HCT116 (cell line): ENCODE measurements at regions not wholly inside any gene's neighbourhood (a gene's known extent, or its start where the extent isn't known, plus 50 kb on each side); places are given as distances from the start of the nearest gene placed in this dataset.

ENCODE experiments used
- ATAC-seq: fragments of 200-7000 bp; cut with Tn5 transposase; 2 replicates; pipeline ENCODE4 v1.9.1; 2020; ENCODE audit warnings: mild to moderate bottlenecking, moderate library complexity
- BruUV-seq: library from RNA; stranded (reverse); fragments of 400-500 nt; replicated peaks from 2 replicates; lab custom pipeline; 2021; lab: Mats Ljungman, UMichigan
- CTCF ChIA-PET: fragments of 300-600 bp; sonication (Branson Sonifier 250); formaldehyde crosslinking; loops from one replicate; lab custom pipeline; 2021; ENCODE audit warnings: antibody characterized with exemption; lab: Charles Lee
- POLR2A ChIA-PET: fragments of 300-600, 350-600 bp; sonication (Branson Sonifier 250); formaldehyde crosslinking; loops from one replicate; lab custom pipeline; 2021; ENCODE audit warnings: antibody characterized with exemption; lab: Charles Lee
- RAD21 ChIA-PET, 2 experiments: fragments of 300-600 bp; sonication (Branson Sonifier 250); formaldehyde crosslinking; loops; one replicate each; lab custom pipeline; 2023; ENCODE audit warnings: low total read pairs in 2 of 2; ENCODE audit not compliant: uncharacterized antibody in 2 of 2, unreplicated experiment in 2 of 2, low non-redundant PET in 1 of 2; lab: Charles Lee
- DNase-seq: peaks from one replicate; pipeline ENCODE4 v3.0.0-alpha.2; 2010; ENCODE audit warnings: low read depth, low spot score
- H2AFZ ChIP-seq: fragments of 200-600 bp; shearing (Covaris generic), sonication (generic); 2 replicates; pipeline ENCODE4 v1.6.1; 2017; ENCODE audit warnings: low read depth, mixed run types, mixed read lengths, antibody characterized with exemption, low read length; ENCODE audit not compliant: poor library complexity, severe bottlenecking
- H3K27ac ChIP-seq: 2 replicates; pipeline ENCODE4 v1.5.1; 2012; ENCODE audit warnings: low read depth, low read length
- H3K27me3 ChIP-seq: fragments of 200-600 bp; sonication (generic); 2 replicates; pipeline ENCODE4 v1.6.1; 2016; ENCODE audit warnings: mixed run types, low read length, mixed read lengths; ENCODE audit not compliant: insufficient read depth
- H3K36me3 ChIP-seq, 2 experiments: fragments of 200-500 bp in 1 of 2; fragments of 200-600 bp in 1 of 2; sonication (Bioruptor generic) in 1 of 2; sonication (generic) in 1 of 2; 2 replicates each; pipeline versions ENCODE4 v1.5.1 to v1.6.1; 2014 to 2016; ENCODE audit warnings: low read length in 2 of 2, inconsistent platforms in 1 of 2, mixed read lengths in 1 of 2, mixed run types in 1 of 2; ENCODE audit not compliant: insufficient read depth in 2 of 2, control insufficient read depth in 1 of 2
- H3K4me1 ChIP-seq, 2 experiments: fragments of 200-600 bp in 1 of 2; sonication (generic) in 1 of 2; 2 replicates each; pipeline versions ENCODE4 v1.5.1 to v1.6.1; 2012 to 2017; ENCODE audit warnings: low read length in 2 of 2, inconsistent platforms in 1 of 2, mild to moderate bottlenecking in 1 of 2, mixed read lengths in 1 of 2, mixed run types in 1 of 2, moderate library complexity in 1 of 2; ENCODE audit not compliant: insufficient read depth in 2 of 2, control insufficient read depth in 1 of 2
- H3K4me2 ChIP-seq: fragments of 200-600 bp; sonication (generic); 2 replicates; pipeline ENCODE4 v1.6.1; 2017; ENCODE audit warnings: mixed run types, low read length, mixed read lengths
- H3K4me3 ChIP-seq, 2 experiments: fragments of 200-600 bp in 1 of 2; sonication (generic) in 1 of 2; replicated peaks in 1 of 2; 2 replicates each; pipeline ENCODE4 v1.5.1; 2011 to 2016; ENCODE audit warnings: low read length in 2 of 2, control low read depth in 1 of 2, low read depth in 1 of 2, mild to moderate bottlenecking in 1 of 2, mixed read lengths in 1 of 2, mixed run types in 1 of 2
- H3K79me2 ChIP-seq: fragments of 200-600 bp; sonication (generic); 2 replicates; pipeline ENCODE4 v1.6.1; 2017; ENCODE audit warnings: mild to moderate bottlenecking, mixed run types, low read length, moderate library complexity, mixed read lengths; ENCODE audit not compliant: insufficient read depth
- H3K9ac ChIP-seq: fragments of 200-600 bp; sonication (generic); 2 replicates; pipeline ENCODE4 v1.6.1; 2016; ENCODE audit warnings: low read length, mixed read lengths
- H3K9me2 ChIP-seq: fragments of 200-600 bp; sonication (generic), shearing (Covaris generic); 2 replicates; pipeline ENCODE4 v1.6.1; 2017; ENCODE audit warnings: mixed run types, mild to moderate bottlenecking, moderate library complexity; ENCODE audit not compliant: insufficient read depth
- H3K9me3 ChIP-seq, 2 experiments: fragments of 200-500 bp in 1 of 2; fragments of 200-600 bp in 1 of 2; sonication (Bioruptor generic) in 1 of 2; sonication (generic) in 1 of 2; 2 replicates each; pipeline ENCODE4 v1.6.1; 2014 to 2017; ENCODE audit warnings: low read length in 2 of 2, mixed read lengths in 2 of 2, inconsistent platforms in 1 of 2, low read depth in 1 of 2, mild to moderate bottlenecking in 1 of 2, mixed run types in 1 of 2, moderate library complexity in 1 of 2; ENCODE audit not compliant: control insufficient read depth in 1 of 2, insufficient read depth in 1 of 2
- H4K20me1 ChIP-seq: fragments of 200-600 bp; sonication (generic), shearing (Covaris generic); 2 replicates; pipeline ENCODE4 v1.6.1; 2017; ENCODE audit warnings: mixed run types, mild to moderate bottlenecking, moderate library complexity; ENCODE audit not compliant: insufficient read depth
- CBX3 ChIP-seq: IDR thresholded peaks from 2 replicates; pipeline ENCODE4 v1.6.1; 2012; ENCODE audit warnings: low read depth
- CEBPB ChIP-seq: IDR thresholded peaks from 2 replicates; pipeline ENCODE4 v1.6.1; 2012; ENCODE audit warnings: low read depth
- ELF1 ChIP-seq: IDR thresholded peaks from 2 replicates; pipeline ENCODE4 v1.6.1; 2012; ENCODE audit warnings: low read depth, borderline replicate concordance
- EZH2phosphoT487 ChIP-seq: fragments of 200-600 bp; IDR thresholded peaks from 2 replicates; pipeline ENCODE4 v1.6.1; 2018; ENCODE audit warnings: antibody characterized with exemption, borderline replicate concordance
- FOSL1 ChIP-seq: IDR thresholded peaks from 2 replicates; pipeline ENCODE4 v1.6.1; 2012; ENCODE audit warnings: low read depth
- JUND ChIP-seq: IDR thresholded peaks from 2 replicates; pipeline ENCODE4 v1.6.1; 2012
- POLR2A ChIP-seq: IDR thresholded peaks from 2 replicates; pipeline ENCODE4 v1.7.0; 2011; ENCODE audit warnings: borderline replicate concordance; ENCODE audit not compliant: insufficient read depth, insufficient read length; ENCODE audit errors: extremely low read depth
- POLR2AphosphoS5 ChIP-seq: IDR thresholded peaks from 2 replicates; pipeline ENCODE4 v1.6.1; 2011; ENCODE audit warnings: mild to moderate bottlenecking, low read depth, low read length, moderate library complexity
- RAD21 ChIP-seq: IDR thresholded peaks from 2 replicates; pipeline ENCODE4 v1.6.1; 2012; ENCODE audit warnings: low read depth, mild to moderate bottlenecking
- SIN3A ChIP-seq: IDR thresholded peaks from 2 replicates; pipeline ENCODE4 v1.6.1; 2012; ENCODE audit warnings: low read depth
- SP1 ChIP-seq: IDR thresholded peaks from 2 replicates; pipeline ENCODE4 v1.6.1; 2012; ENCODE audit warnings: low read depth
- SRF ChIP-seq: IDR thresholded peaks from 2 replicates; pipeline ENCODE4 v1.6.1; 2012; ENCODE audit warnings: low read depth
- TCF7L2 ChIP-seq: IDR thresholded peaks from 2 replicates; pipeline ENCODE4 v1.7.0; 2011; ENCODE audit warnings: borderline replicate concordance, inconsistent platforms; ENCODE audit not compliant: insufficient read depth, insufficient read length; ENCODE audit errors: extremely low read depth
- YY1 ChIP-seq: IDR thresholded peaks from 2 replicates; pipeline ENCODE4 v1.6.1; 2011; ENCODE audit warnings: low read length, low read depth, moderate library complexity, mild to moderate bottlenecking; ENCODE audit not compliant: insufficient replicate concordance; ENCODE audit errors: extremely low read depth
- ZNF274 ChIP-seq: fragments of 200-500 bp; sonication (Bioruptor generic); IDR thresholded peaks from 2 replicates; pipeline ENCODE4 v1.6.1; 2014; ENCODE audit warnings: mild to moderate bottlenecking, low read depth, low read length, inconsistent platforms
- intact Hi-C: fragments of 100-400 bp; cut with micrococcal nuclease; formaldehyde crosslinking; loops from 2 replicates; pipeline ENCODE4 v1.10.0; 2022
- TF ChIP-seq, protein P1 (sequence below): IDR thresholded peaks from 2 replicates; pipeline ENCODE4 v1.6.1; 2011; ENCODE audit warnings: mild to moderate bottlenecking, low read length, moderate library complexity; ENCODE audit not compliant: insufficient replicate concordance; ENCODE audit errors: extremely low read depth
- TF ChIP-seq, protein P2 (sequence below), 3 experiments: fragments of 200-600 bp in 1 of 3; sonication (generic) in 1 of 3; IDR thresholded peaks in 2 of 3; conservative IDR thresholded peaks in 1 of 3; 2 replicates each; pipeline ENCODE4 v1.5.1; 2012 to 2017; ENCODE audit warnings: low read depth in 2 of 3, low read length in 2 of 3, antibody characterized with exemption in 1 of 3, borderline replicate concordance in 1 of 3, control low read depth in 1 of 3, mild to moderate bottlenecking in 1 of 3, mixed read lengths in 1 of 3, mixed run types in 1 of 3, moderate library complexity in 1 of 3; ENCODE audit not compliant: insufficient read depth in 1 of 3
- TF ChIP-seq, protein P3 (sequence below): IDR thresholded peaks from 2 replicates; pipeline ENCODE4 v1.6.1; 2012
- TF ChIP-seq, protein P4 (sequence below): IDR thresholded peaks from 2 replicates; pipeline ENCODE4 v1.6.1; 2012
- TF ChIP-seq, protein P5 (sequence below): IDR thresholded peaks from 2 replicates; pipeline ENCODE4 v1.6.1; 2012; ENCODE audit warnings: low read depth

DNA sequence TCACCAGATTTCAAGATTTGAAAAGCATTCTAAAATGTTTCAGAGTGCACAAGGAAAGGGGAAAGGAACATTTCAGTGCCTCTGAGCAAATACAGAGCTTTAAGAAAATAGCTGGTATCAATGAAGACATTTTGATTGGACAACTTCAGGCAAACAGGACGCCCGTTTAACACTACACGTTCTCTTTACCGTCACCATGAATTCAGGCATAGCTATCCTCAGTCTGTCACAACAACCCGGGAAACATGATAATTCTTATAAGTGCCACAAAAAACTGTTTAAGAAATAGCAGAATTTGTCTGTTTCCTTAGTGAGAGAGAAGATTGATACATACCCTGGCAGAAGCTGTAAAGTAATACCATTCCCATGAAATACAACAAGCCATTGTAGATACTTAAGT is 392.4 kb upstream of the PDE4D start:
- POLR2A ChIA-PET: no interaction called here
- no peak overlapping the region for H3K9ac ChIP-seq
- no peak for DNase-seq
- TF ChIP-seq YY1 (no peak), POLR2A (no peak), FOSL1 (no peak), JUND (no peak), POLR2AphosphoS5 (no peak), CBX3 (no peak), SRF (no peak), ZNF274 (no peak), RAD21 (no peak), CEBPB (no peak), TCF7L2 (no peak), SP1 (no peak), SIN3A (no peak), EZH2phosphoT487 (no peak), ELF1 (no peak)
- TF ChIP-seq, protein P1, sequence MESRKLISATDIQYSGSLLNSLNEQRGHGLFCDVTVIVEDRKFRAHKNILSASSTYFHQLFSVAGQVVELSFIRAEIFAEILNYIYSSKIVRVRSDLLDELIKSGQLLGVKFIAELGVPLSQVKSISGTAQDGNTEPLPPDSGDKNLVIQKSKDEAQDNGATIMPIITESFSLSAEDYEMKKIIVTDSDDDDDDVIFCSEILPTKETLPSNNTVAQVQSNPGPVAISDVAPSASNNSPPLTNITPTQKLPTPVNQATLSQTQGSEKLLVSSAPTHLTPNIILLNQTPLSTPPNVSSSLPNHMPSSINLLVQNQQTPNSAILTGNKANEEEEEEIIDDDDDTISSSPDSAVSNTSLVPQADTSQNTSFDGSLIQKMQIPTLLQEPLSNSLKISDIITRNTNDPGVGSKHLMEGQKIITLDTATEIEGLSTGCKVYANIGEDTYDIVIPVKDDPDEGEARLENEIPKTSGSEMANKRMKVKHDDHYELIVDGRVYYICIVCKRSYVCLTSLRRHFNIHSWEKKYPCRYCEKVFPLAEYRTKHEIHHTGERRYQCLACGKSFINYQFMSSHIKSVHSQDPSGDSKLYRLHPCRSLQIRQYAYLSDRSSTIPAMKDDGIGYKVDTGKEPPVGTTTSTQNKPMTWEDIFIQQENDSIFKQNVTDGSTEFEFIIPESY: no peak
- TF ChIP-seq, protein P2, sequence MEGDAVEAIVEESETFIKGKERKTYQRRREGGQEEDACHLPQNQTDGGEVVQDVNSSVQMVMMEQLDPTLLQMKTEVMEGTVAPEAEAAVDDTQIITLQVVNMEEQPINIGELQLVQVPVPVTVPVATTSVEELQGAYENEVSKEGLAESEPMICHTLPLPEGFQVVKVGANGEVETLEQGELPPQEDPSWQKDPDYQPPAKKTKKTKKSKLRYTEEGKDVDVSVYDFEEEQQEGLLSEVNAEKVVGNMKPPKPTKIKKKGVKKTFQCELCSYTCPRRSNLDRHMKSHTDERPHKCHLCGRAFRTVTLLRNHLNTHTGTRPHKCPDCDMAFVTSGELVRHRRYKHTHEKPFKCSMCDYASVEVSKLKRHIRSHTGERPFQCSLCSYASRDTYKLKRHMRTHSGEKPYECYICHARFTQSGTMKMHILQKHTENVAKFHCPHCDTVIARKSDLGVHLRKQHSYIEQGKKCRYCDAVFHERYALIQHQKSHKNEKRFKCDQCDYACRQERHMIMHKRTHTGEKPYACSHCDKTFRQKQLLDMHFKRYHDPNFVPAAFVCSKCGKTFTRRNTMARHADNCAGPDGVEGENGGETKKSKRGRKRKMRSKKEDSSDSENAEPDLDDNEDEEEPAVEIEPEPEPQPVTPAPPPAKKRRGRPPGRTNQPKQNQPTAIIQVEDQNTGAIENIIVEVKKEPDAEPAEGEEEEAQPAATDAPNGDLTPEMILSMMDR (IDR thresholded peaks at IDR 0.05 in 2 of 3, conservative IDR thresholded peaks at IDR 0.05 in 1 of 3; ENCODE audit: borderline replicate concordance in 1 of 3, insufficient read depth in 1 of 3, low read depth in 2 of 3, low read length in 2 of 3): no peak
- TF ChIP-seq, protein P3, sequence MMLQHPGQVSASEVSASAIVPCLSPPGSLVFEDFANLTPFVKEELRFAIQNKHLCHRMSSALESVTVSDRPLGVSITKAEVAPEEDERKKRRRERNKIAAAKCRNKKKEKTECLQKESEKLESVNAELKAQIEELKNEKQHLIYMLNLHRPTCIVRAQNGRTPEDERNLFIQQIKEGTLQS: no peak
- TF ChIP-seq, protein P4, sequence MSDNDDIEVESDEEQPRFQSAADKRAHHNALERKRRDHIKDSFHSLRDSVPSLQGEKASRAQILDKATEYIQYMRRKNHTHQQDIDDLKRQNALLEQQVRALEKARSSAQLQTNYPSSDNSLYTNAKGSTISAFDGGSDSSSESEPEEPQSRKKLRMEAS: no peak
- TF ChIP-seq, protein P5, sequence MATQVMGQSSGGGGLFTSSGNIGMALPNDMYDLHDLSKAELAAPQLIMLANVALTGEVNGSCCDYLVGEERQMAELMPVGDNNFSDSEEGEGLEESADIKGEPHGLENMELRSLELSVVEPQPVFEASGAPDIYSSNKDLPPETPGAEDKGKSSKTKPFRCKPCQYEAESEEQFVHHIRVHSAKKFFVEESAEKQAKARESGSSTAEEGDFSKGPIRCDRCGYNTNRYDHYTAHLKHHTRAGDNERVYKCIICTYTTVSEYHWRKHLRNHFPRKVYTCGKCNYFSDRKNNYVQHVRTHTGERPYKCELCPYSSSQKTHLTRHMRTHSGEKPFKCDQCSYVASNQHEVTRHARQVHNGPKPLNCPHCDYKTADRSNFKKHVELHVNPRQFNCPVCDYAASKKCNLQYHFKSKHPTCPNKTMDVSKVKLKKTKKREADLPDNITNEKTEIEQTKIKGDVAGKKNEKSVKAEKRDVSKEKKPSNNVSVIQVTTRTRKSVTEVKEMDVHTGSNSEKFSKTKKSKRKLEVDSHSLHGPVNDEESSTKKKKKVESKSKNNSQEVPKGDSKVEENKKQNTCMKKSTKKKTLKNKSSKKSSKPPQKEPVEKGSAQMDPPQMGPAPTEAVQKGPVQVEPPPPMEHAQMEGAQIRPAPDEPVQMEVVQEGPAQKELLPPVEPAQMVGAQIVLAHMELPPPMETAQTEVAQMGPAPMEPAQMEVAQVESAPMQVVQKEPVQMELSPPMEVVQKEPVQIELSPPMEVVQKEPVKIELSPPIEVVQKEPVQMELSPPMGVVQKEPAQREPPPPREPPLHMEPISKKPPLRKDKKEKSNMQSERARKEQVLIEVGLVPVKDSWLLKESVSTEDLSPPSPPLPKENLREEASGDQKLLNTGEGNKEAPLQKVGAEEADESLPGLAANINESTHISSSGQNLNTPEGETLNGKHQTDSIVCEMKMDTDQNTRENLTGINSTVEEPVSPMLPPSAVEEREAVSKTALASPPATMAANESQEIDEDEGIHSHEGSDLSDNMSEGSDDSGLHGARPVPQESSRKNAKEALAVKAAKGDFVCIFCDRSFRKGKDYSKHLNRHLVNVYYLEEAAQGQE: no peak
- TF ChIP-seq, all 23 proteins: peak for 0
- Histone ChIP-seq H3K9me3 (no peaks in the 10 kb centered on the region), H3K4me1 (no peaks in the 10 kb centered on the region), H3K4me2 (no peak overlapping the region), H3K27ac (no peak overlapping the region), H3K27me3 (peaks cover 24% of the 10 kb centered on the region), H3K36me3 (no peaks in the 10 kb centered on the region), H3K9me2 (no peaks in the 10 kb centered on the region), H3K4me3 (no peak overlapping the region), H2AFZ (no peak overlapping the region), H4K20me1 (no peaks in the 10 kb centered on the region), H3K79me2 (no peaks in the 10 kb centered on the region)
- RAD21 ChIA-PET: no interaction called here
- intact Hi-C loops: loop anchor here (10.0 kb wide), 1 partner anchor 639 kb away; no protein-coding TSS in a partner anchor
- CTCF ChIA-PET: interaction anchor here (1.5 to 2.6 kb wide), 3 partner anchors 17 to 472 kb away, joined by 5 to 28 read pairs (median 8); no protein-coding TSS in a partner anchor
- no peak for ATAC-seq
- no TSS peak for BruUV-seq
